GM23248 (cell line): ENCODE measurements at regions not wholly inside any gene's neighbourhood (a gene's known extent, or its start where the extent isn't known, plus 50 kb on each side); places are given as distances from the start of the nearest gene placed in this dataset.

Experiments
- DNase-seq: peaks from one replicate; pipeline ENCODE4 v3.0.0-alpha.2; 2015
- H2AFZ ChIP-seq: fragments of 200-600 bp; sonication (generic); 2 replicates; pipeline ENCODE4 v1.6.1; 2016; ENCODE audit warnings: antibody characterized with exemption
- H3F3A ChIP-seq: fragments of 200-600 bp; sonication (generic); 2 replicates; pipeline ENCODE4 v1.6.1; 2016; ENCODE audit warnings: mild to moderate bottlenecking, antibody characterized with exemption, mixed run types; ENCODE audit not compliant: insufficient read depth
- H3K27ac ChIP-seq: fragments of 200-600 bp; sonication (generic); 2 replicates; pipeline ENCODE4 v1.5.1; 2016; ENCODE audit warnings: mild to moderate bottlenecking
- H3K27me3 ChIP-seq: fragments of 200-600 bp; sonication (generic); replicated peaks from 2 replicates; pipeline ENCODE4 v1.6.1; 2016; ENCODE audit warnings: mild to moderate bottlenecking; ENCODE audit not compliant: insufficient read depth
- H3K36me3 ChIP-seq: fragments of 200-600 bp; sonication (generic); 2 replicates; pipeline ENCODE4 v1.6.1; 2016; ENCODE audit warnings: low read depth, mild to moderate bottlenecking
- H3K4me1 ChIP-seq: fragments of 200-600 bp; sonication (generic); 2 replicates; pipeline ENCODE4 v1.6.1; 2016; ENCODE audit warnings: mild to moderate bottlenecking; ENCODE audit not compliant: insufficient read depth
- H3K4me2 ChIP-seq: fragments of 200-600 bp; sonication (generic); one replicate; pipeline ENCODE4 v1.6.1; 2016; ENCODE audit warnings: mild to moderate bottlenecking; ENCODE audit not compliant: unreplicated experiment
- H3K4me3 ChIP-seq: fragments of 200-600 bp; sonication (generic); 2 replicates; pipeline ENCODE4 v1.5.1; 2016; ENCODE audit warnings: mild to moderate bottlenecking
- H3K79me2 ChIP-seq: fragments of 200-600 bp; sonication (generic); 2 replicates; pipeline ENCODE4 v1.6.1; 2016; ENCODE audit warnings: mild to moderate bottlenecking; ENCODE audit not compliant: insufficient read depth
- H3K9ac ChIP-seq: fragments of 200-600 bp; sonication (generic); 2 replicates; pipeline ENCODE4 v1.6.1; 2016; ENCODE audit warnings: mild to moderate bottlenecking
- H3K9me2 ChIP-seq: fragments of 200-600 bp; sonication (generic); 2 replicates; pipeline ENCODE4 v1.6.1; 2016; ENCODE audit warnings: mixed run types, mild to moderate bottlenecking, moderate library complexity; ENCODE audit not compliant: insufficient read depth
- H3K9me3 ChIP-seq: fragments of 200-600 bp; sonication (generic); one replicate; pipeline ENCODE4 v1.6.1; 2017; ENCODE audit warnings: low read depth
- H4K20me1 ChIP-seq: fragments of 200-600 bp; sonication (generic); 2 replicates; pipeline ENCODE4 v1.6.0; 2016; ENCODE audit not compliant: insufficient read depth
- EZH2 ChIP-seq: fragments of 200-600 bp; sonication (generic); IDR thresholded peaks from 2 replicates; pipeline ENCODE4 v1.6.1; 2018; ENCODE audit warnings: antibody characterized with exemption, mild to moderate bottlenecking; ENCODE audit not compliant: insufficient read depth, poor library complexity, severe bottlenecking
- EZH2phosphoT487 ChIP-seq: fragments of 200-600 bp; sonication (generic); IDR thresholded peaks from 2 replicates; pipeline ENCODE4 v1.6.1; 2018; ENCODE audit warnings: antibody characterized with exemption, moderate library complexity, mild to moderate bottlenecking, low read depth; ENCODE audit not compliant: insufficient read depth
- WGBS, 2 experiments: methylation state at CpG; one replicate each; pipeline ENCODE4 v1.1.6; 2015 to 2017; ENCODE audit warnings: low lambda C conversion rate in 2 of 2, low coverage in 1 of 2; ENCODE audit errors: missing lambda C conversion rate in 2 of 2; 5-methylcytosine and 5-hydroxymethylcytosine counted together
- in situ Hi-C: fragments of 300-500 bp; cut with MboI; formaldehyde crosslinking; loops from 2 replicates; pipeline ENCODE4 v1.15.0; 2020

DNA sequence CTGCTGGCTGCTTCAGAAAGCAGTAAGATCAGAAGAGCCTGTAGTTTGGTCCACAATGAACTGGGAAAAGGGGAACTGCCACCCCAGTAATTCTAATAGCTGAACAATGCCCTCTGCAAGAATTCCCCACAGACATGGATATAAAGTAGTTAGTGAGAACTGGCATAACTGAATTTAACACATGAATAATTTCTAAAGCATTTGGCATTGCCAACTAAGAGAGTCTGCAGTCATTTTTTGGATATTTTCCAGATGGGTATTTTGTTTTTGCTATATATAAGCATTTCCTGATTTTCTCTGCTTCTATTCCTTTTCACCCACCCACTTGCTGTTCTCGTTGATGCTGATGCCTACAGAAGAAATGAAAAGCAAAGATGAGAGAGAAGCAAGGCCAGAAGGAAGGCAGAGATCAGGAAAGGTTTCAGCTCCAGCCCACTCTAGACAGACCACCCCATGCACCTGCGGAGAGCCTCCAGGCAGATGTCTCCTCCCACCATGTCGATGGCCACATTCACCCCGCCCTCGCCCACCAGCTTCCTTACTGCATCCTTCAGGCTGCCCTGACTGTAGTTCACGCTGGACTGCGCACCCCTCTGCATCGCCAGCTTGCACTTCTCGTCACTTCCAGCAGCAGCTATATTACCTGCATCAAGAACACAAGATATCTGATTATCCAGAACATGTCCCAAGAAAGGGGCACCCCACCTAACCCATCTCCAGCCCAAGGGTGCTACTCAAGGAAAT, 55.9 kb upstream of the SEC16B start:
- 81 to 87% methylated on average over 9 of the region's 9 CpGs for WGBS, 2 experiments
- no peak overlapping the region for H2AFZ ChIP-seq
- H3K9ac ChIP-seq, result no peak overlapping the region

DNA sequence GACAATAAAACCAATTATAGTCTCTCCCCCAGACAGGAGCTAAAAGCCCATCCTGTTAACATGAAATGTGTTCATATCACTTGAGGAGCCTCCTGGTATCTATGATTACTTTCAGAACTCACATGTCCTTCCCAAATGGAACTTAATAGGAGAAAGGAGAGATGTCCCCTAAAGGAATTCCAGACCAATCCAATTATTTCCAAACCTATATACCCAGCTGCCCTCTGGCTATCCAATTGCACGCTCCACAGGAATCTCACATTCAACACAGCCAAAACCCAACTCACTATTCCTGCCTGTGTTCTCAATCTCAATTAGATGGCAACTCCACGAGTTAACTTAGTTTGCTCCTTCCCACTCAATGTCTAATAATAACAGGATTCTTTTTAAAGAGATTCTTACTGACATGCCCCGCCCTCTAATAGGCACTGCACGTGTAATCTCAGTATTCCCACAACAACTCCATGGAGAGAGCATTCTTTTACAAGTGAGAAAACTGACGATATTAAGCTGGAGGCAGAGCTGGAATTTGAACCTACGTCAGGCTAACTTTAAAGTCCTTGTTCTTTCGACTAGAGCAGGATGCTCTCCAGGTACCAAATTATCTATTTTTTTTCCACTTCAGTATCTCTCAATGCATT, 59.1 kb upstream of the SEC16B start:
- H3K79me2 ChIP-seq, result no peaks in the 10 kb centered on the region
- peaks cover 5% of the 10 kb centered on the region for H3K4me1 ChIP-seq
- no peak for DNase-seq
- no peaks in the 10 kb centered on the region for H3K27me3 ChIP-seq
- no peak overlapping the region for H3K4me3 ChIP-seq
- no peak overlapping the region for H3K27ac ChIP-seq
- H3K9me2 ChIP-seq, result no peaks in the 10 kb centered on the region
- H3K36me3 ChIP-seq, result no peaks in the 10 kb centered on the region
- no peak overlapping the region for H2AFZ ChIP-seq
- TF ChIP-seq EZH2, result no peak
- no peak for TF ChIP-seq EZH2phosphoT487
- H3K9me3 ChIP-seq, result no peaks in the 10 kb centered on the region
- no peak overlapping the region for H3K9ac ChIP-seq
- no peak overlapping the region for H3K4me2 ChIP-seq
- in situ Hi-C loops, result no loop called here
- WGBS, 2 experiments, result 76 to 80% methylated on average over 7 of the region's 7 CpGs
- 0 out of 2 replicates have a peak, but pooled peaks cover 5% of the 10 kb centered on the region for H3F3A ChIP-seq
- no peaks in the 10 kb centered on the region for H4K20me1 ChIP-seq

More for the DNA sequence above, 55.9 kb upstream of the SEC16B start:
- H3K9me3 ChIP-seq, result no peaks in the 10 kb centered on the region
- no peak overlapping the region for H3K27ac ChIP-seq
- H3K9me2 ChIP-seq, result no peaks in the 10 kb centered on the region
- no peaks in the 10 kb centered on the region for H3K79me2 ChIP-seq
- H3K27me3 ChIP-seq, result no peaks in the 10 kb centered on the region
- in situ Hi-C loops, result no loop called here
- no peak overlapping the region for H3K4me2 ChIP-seq
- TF ChIP-seq EZH2 (no peak), EZH2phosphoT487 (no peak)
- no peaks in the 10 kb centered on the region for H3F3A ChIP-seq
- no peaks in the 10 kb centered on the region for H3K36me3 ChIP-seq
- DNase-seq, result no peak
- no peaks in the 10 kb centered on the region for H4K20me1 ChIP-seq
- H3K4me1 ChIP-seq, result no peaks in the 10 kb centered on the region
- H3K4me3 ChIP-seq, result no peak overlapping the region

DNA sequence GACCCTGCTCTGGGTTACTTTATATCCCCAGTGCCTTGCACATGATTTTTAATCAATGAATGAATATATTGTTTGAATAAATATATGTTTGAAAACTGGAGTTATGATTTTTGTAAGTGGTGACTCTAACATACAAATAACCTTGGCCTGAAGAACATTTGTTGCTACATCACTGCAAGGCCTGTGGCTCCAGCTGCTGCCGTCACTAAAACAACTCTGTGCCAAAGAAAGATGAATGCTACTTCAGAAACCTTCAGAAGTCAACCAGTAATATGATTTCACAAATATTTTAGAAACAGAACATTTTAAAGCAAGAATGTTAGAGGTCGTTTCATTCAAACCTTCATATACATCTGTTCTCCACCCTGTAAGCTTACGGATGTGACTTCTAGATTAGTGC, 60.6 kb upstream of the SEC16B start:
- Histone ChIP-seq H3K4me3 (no peak overlapping the region), H3K27ac (no peak overlapping the region), H3K4me1 (peaks cover 5% of the 10 kb centered on the region), H3K79me2 (no peaks in the 10 kb centered on the region), H2AFZ (no peak overlapping the region), H3F3A (0 out of 2 replicates have a peak, but pooled peaks cover 5% of the 10 kb centered on the region), H3K9me3 (no peaks in the 10 kb centered on the region), H3K36me3 (no peaks in the 10 kb centered on the region), H3K27me3 (no peaks in the 10 kb centered on the region), H4K20me1 (no peaks in the 10 kb centered on the region), H3K9ac (no peak overlapping the region), H3K9me2 (no peaks in the 10 kb centered on the region), H3K4me2 (no peak overlapping the region)
- TF ChIP-seq EZH2phosphoT487 (no peak), EZH2 (no peak)
- 81 to 91% methylated on average over 3 of the region's 3 CpGs for WGBS, 2 experiments
- no peak for DNase-seq
- in situ Hi-C loops, result loop anchor here (10.0 kb wide), 1 partner anchor 254 kb away; no protein-coding TSS in a partner anchor

DNA sequence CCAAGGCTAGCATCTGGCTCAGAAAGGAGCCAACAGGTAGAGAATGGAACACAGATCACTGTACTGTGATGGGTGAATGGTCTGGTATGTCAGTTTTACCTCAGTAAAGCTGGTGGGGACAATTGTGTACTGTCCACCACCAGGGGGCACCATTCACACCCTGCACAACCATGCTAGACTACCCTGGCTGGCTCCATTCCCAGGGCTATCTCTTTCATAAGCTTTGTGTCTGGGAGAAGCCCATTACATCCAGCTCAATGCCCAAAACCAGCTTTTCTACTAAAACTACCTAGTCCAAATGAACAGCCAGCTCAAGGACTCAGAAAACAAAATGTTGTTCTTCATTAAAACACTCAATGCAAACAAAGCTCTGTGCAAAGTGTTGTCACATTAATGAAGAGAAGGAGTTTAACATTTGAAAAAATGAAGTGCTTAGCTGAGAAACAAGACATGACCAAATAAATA, 62.0 kb upstream of the RASAL2 start:
- no peaks in the 10 kb centered on the region for H3K79me2 ChIP-seq
- no peak overlapping the region for H3K4me2 ChIP-seq
- H4K20me1 ChIP-seq, result no peaks in the 10 kb centered on the region
- H3K4me1 ChIP-seq, result peaks cover 5% of the 10 kb centered on the region
- no peak overlapping the region for H3K9ac ChIP-seq
- H3K27ac ChIP-seq, result no peak overlapping the region
- in situ Hi-C loops, result loop anchor here (10.0 kb wide), 1 partner anchor 253 kb away; no protein-coding TSS in a partner anchor
- no peak overlapping the region for H3K4me3 ChIP-seq
- H3F3A ChIP-seq, result 0 out of 2 replicates have a peak, but pooled peaks cover 5% of the 10 kb centered on the region
- TF ChIP-seq EZH2, result no peak
- TF ChIP-seq EZH2phosphoT487, result no peak
- H3K27me3 ChIP-seq, result no peaks in the 10 kb centered on the region
- no peaks in the 10 kb centered on the region for H3K9me3 ChIP-seq
- H2AFZ ChIP-seq, result peak overlapping the region; percentile 43; the same call in 1 of the 2 replicates
- H3K9me2 ChIP-seq, result no peaks in the 10 kb centered on the region
- H3K36me3 ChIP-seq, result no peaks in the 10 kb centered on the region
- DNase-seq, result peak; percentile 96
